GM12873 (cell line): ENCODE measurements at regions not wholly inside any gene's neighbourhood (a gene's known extent, or its start where the extent isn't known, plus 50 kb on each side); places are given as distances from the start of the nearest gene placed in this dataset.
A peak's percentile ranks its signal among the peaks of the same experiment; 100 is the strongest.

ENCODE experiments used
- CTCF ChIP-seq: IDR thresholded peaks from 2 replicates; pipeline ENCODE4 v1.5.1; 2012; ENCODE audit warnings: low read depth, mild to moderate bottlenecking, moderate library complexity, low read length, control low read depth; ENCODE audit not compliant: insufficient read depth; ENCODE audit errors: missing control alignments

- no peak for TF ChIP-seq CTCF
Observed at GRCh38 chr16:77030600-77030999, 160.4 kb upstream of the MON1B start.

- no peak for TF ChIP-seq CTCF
Observed at GRCh38 chr16:77033516-77033915, 157.5 kb upstream of the MON1B start.

GRCh38 chr16:77035361-77035760 lies 155.6 kb upstream of the MON1B start:
- no peak for TF ChIP-seq CTCF

- TF ChIP-seq CTCF, result no peak
Observed at GRCh38 chr16:77037696-77038347, 153.2 kb upstream of the MON1B start.

GRCh38 chr16:77041468-77041867 lies 149.5 kb upstream of the MON1B start:
- TF ChIP-seq CTCF, result no peak

GRCh38 chr16:77043076-77043475 lies 147.9 kb upstream of the MON1B start:
- peak; percentile 32 for TF ChIP-seq CTCF

- TF ChIP-seq CTCF, result no peak
Observed at GRCh38 chr16:77046206-77046605, 144.8 kb upstream of the MON1B start.
